Right lobe of liver (tissue), 4 donors: ENCODE measurements at regions not wholly inside any gene's neighbourhood (a gene's known extent, or its start where the extent isn't known, plus 50 kb on each side); places are given as distances from the start of the nearest gene placed in this dataset.

ENCODE experiments used
- CTCF ChIP-seq, 4 donors: fragments of 200-600 bp in 3 of 4; fragments of 450-650 bp in 1 of 4; IDR thresholded peaks; one replicate each; pipeline versions ENCODE4 v1.5.1 to v1.8.0; 2016 to 2022; ENCODE audit warnings: antibody characterized with exemption in 4 of 4, mild to moderate bottlenecking in 2 of 4
- POLR2A ChIP-seq: fragments of 450-650 bp; IDR thresholded peaks from one replicate; pipeline ENCODE4 v1.6.1; 2017; ENCODE audit warnings: antibody characterized with exemption, mild to moderate bottlenecking
- donor health status: DM: no; HTN: no; CAD: no.
- donor health status: DM: no; HTN: no; CAD: no.
- donor health status: DM: no; HTN: yes; CAD: no.

DNA sequence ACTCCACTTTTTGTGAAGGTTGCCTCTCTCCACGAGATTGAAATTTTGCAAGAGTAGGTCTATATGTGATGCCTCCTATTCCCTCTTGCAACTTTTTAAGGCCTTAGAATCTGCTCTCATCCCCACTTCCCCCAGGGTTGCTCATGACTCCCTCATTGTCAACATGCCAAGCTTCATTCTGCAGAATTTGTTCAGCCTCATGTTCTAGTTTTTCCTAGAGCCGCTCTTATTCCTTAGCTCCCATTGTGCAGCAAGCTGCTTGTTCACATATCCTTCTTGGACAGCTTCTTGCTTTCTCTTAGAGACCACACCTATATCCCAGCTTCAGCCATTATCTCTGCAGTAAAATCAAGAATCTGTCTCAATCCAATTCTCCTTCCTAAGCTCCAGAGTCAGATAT, 82.4 kb downstream of the CNGA2 start:
- TF ChIP-seq CTCF (IDR thresholded peaks at IDR 0.05) (no peak), POLR2A (no peak)
